Dermis microvascular lymphatic vessel endothelial cell (primary cell): ENCODE measurements at regions not wholly inside any gene's neighbourhood (a gene's known extent, or its start where the extent isn't known, plus 50 kb on each side); places are given as distances from the start of the nearest gene placed in this dataset.
"Not testable (repeated sequence)": the region's sequence is repeated elsewhere in the genome, so short reads cannot be mapped to it uniquely, and the experiment has no call there.

ENCODE experiments used
- DNase-seq, 2 donors: peaks; one replicate each; pipeline versions ENCODE4 v3.0.0 to v3.0.0-alpha.2; 2010; ENCODE audit warnings: low read depth in 2 of 2

- peak; percentile 64 to 88 for DNase-seq
Observed at GRCh38 chr7:80082213-80082612, 52.4 kb upstream of the GNAI1 start.

- DNase-seq = no peak
Observed at GRCh38 chr7:80078886-80079285, 55.7 kb upstream of the GNAI1 start.

- peak; percentile 10 to 55 for DNase-seq
Observed at GRCh38 chr7:80078159-80078731, 56.4 kb upstream of the GNAI1 start.

- no peak for DNase-seq
Observed at GRCh38 chr7:80070391-80070790, 64.2 kb upstream of the GNAI1 start.

- DNase-seq = no peak
Observed at GRCh38 chr7:80066639-80067038, 68.0 kb upstream of the GNAI1 start.

GRCh38 chr7:80063834-80064233, 70.8 kb upstream of the GNAI1 start:
- DNase-seq = no peak

- DNase-seq = peak; percentile 54 to 67
Observed at GRCh38 chr7:80060218-80060806, 74.3 kb upstream of the GNAI1 start.

- DNase-seq = no peak
Observed at GRCh38 chr7:80057488-80057887, 77.1 kb upstream of the GNAI1 start.

GRCh38 chr7:80054356-80054755, 80.3 kb upstream of the GNAI1 start:
- no peak for DNase-seq

- no peak for DNase-seq
Observed at GRCh38 chr7:80053124-80053523, 81.5 kb upstream of the GNAI1 start.

GRCh38 chr7:80047856-80048459, 86.7 kb upstream of the GNAI1 start:
- DNase-seq = no peak

- no peak for DNase-seq
Observed at GRCh38 chr7:80047032-80047431, 87.6 kb upstream of the GNAI1 start.

- no peak for DNase-seq
Observed at GRCh38 chr7:80044796-80045195, 89.8 kb upstream of the GNAI1 start.

- no peak for DNase-seq
Observed at GRCh38 chr7:80040752-80041151, 93.9 kb upstream of the GNAI1 start.

GRCh38 chr7:80040335-80040734, 94.3 kb upstream of the GNAI1 start:
- DNase-seq = no peak

- no peak for DNase-seq
Observed at GRCh38 chr7:80039251-80039884, 95.3 kb upstream of the GNAI1 start.

- DNase-seq = no peak
Observed at GRCh38 chr7:80037689-80038088, 96.9 kb upstream of the GNAI1 start.

- DNase-seq = no peak
Observed at GRCh38 chr7:80036107-80036506, 98.5 kb upstream of the GNAI1 start.

- no peak for DNase-seq
Observed at GRCh38 chr7:80028717-80029116, 105.9 kb upstream of the GNAI1 start.

GRCh38 chr7:80027611-80028173, 106.9 kb upstream of the GNAI1 start:
- DNase-seq = no peak

- DNase-seq = no peak
Observed at GRCh38 chr7:80026766-80027165, 107.9 kb upstream of the GNAI1 start.

- DNase-seq = peak in 1 of 2 donors; percentile 1
Observed at GRCh38 chr7:80020277-80020676, 114.4 kb upstream of the GNAI1 start.

GRCh38 chr7:80019809-80020207, 114.8 kb upstream of the GNAI1 start:
- not testable (repeated sequence) for DNase-seq
